Parathyroid adenoma (tissue), 2 donors: ENCODE measurements at regions not wholly inside any gene's neighbourhood (a gene's known extent, or its start where the extent isn't known, plus 50 kb on each side); places are given as distances from the start of the nearest gene placed in this dataset.

Source experiments
- H2AFZ ChIP-seq: fragments of 300-600 bp; sonication (generic); one replicate; pipeline ENCODE4 v1.7.0; 2017; ENCODE audit warnings: antibody characterized with exemption, mild to moderate bottlenecking
- H3K27ac ChIP-seq: fragments of 300-600 bp; sonication (generic); one replicate; pipeline ENCODE4 v1.7.0; 2017
- H3K27me3 ChIP-seq: fragments of 300-600 bp; sonication (generic); one replicate; pipeline ENCODE4 v1.7.0; 2017; ENCODE audit warnings: low read length; ENCODE audit not compliant: control insufficient read depth, insufficient read depth
- H3K36me3 ChIP-seq: fragments of 300-600 bp; sonication (generic); one replicate; pipeline ENCODE4 v1.7.0; 2017; ENCODE audit warnings: low read length; ENCODE audit not compliant: control insufficient read depth, insufficient read depth
- H3K4me1 ChIP-seq: fragments of 300-600 bp; sonication (generic); one replicate; pipeline ENCODE4 v1.7.0; 2017; ENCODE audit warnings: control low read depth
- H3K4me2 ChIP-seq: fragments of 300-600 bp; sonication (generic); one replicate; pipeline ENCODE4 v1.7.0; 2017; ENCODE audit warnings: low read length
- H3K4me3 ChIP-seq: fragments of 300-600 bp; sonication (generic); one replicate; pipeline ENCODE4 v1.7.0; 2017; ENCODE audit warnings: low read depth, low read length
- H3K79me2 ChIP-seq: fragments of 300-600 bp; sonication (generic); one replicate; pipeline ENCODE4 v1.7.0; 2017; ENCODE audit warnings: control low read depth
- H3K9ac ChIP-seq: fragments of 300-600 bp; sonication (generic); one replicate; pipeline ENCODE4 v1.7.0; 2017; ENCODE audit warnings: mild to moderate bottlenecking
- H3K9me3 ChIP-seq: fragments of 300-600 bp; sonication (generic); one replicate; pipeline ENCODE4 v1.7.0; 2017; ENCODE audit warnings: low read length; ENCODE audit not compliant: control insufficient read depth
- TF ChIP-seq, protein P1 (sequence below): fragments of 300-600 bp; sonication (generic); IDR thresholded peaks from one replicate; pipeline ENCODE4 v1.7.0; 2017; ENCODE audit warnings: antibody characterized with exemption, mild to moderate bottlenecking
- donor health status: primary hyperparathyroidism.

DNA sequence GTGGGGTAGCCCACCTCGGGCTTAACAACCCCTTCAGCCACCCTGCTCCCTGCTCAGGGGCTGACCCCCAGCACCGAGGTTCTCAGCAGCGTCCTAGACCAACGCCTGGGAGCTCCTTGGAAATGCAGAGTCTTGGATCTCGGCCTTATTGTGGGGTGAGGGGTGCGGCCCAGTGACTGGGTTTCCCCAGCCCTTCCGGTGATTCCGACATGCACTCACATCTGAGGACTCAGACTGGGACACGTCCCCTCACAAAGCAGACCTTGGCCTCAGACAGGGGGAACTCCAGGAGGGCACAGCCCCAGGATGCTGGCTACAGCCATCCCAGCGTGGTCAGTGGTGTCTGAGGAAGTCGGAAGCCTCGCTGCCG is 117.7 kb downstream of the RFLNA start:
- H3K27ac ChIP-seq: no peak overlapping the region
- no peak overlapping the region for H2AFZ ChIP-seq
- no peaks in the 10 kb centered on the region for H3K4me1 ChIP-seq
- no peaks in the 10 kb centered on the region for H3K27me3 ChIP-seq
- no peaks in the 10 kb centered on the region for H3K36me3 ChIP-seq
- TF ChIP-seq, protein P1, sequence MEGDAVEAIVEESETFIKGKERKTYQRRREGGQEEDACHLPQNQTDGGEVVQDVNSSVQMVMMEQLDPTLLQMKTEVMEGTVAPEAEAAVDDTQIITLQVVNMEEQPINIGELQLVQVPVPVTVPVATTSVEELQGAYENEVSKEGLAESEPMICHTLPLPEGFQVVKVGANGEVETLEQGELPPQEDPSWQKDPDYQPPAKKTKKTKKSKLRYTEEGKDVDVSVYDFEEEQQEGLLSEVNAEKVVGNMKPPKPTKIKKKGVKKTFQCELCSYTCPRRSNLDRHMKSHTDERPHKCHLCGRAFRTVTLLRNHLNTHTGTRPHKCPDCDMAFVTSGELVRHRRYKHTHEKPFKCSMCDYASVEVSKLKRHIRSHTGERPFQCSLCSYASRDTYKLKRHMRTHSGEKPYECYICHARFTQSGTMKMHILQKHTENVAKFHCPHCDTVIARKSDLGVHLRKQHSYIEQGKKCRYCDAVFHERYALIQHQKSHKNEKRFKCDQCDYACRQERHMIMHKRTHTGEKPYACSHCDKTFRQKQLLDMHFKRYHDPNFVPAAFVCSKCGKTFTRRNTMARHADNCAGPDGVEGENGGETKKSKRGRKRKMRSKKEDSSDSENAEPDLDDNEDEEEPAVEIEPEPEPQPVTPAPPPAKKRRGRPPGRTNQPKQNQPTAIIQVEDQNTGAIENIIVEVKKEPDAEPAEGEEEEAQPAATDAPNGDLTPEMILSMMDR: no peak
- H3K4me2 ChIP-seq: no peak overlapping the region
- H3K9ac ChIP-seq: no peak overlapping the region
- no peaks in the 10 kb centered on the region for H3K9me3 ChIP-seq
- no peak overlapping the region for H3K4me3 ChIP-seq
- peaks cover 3% of the 10 kb centered on the region for H3K79me2 ChIP-seq

DNA sequence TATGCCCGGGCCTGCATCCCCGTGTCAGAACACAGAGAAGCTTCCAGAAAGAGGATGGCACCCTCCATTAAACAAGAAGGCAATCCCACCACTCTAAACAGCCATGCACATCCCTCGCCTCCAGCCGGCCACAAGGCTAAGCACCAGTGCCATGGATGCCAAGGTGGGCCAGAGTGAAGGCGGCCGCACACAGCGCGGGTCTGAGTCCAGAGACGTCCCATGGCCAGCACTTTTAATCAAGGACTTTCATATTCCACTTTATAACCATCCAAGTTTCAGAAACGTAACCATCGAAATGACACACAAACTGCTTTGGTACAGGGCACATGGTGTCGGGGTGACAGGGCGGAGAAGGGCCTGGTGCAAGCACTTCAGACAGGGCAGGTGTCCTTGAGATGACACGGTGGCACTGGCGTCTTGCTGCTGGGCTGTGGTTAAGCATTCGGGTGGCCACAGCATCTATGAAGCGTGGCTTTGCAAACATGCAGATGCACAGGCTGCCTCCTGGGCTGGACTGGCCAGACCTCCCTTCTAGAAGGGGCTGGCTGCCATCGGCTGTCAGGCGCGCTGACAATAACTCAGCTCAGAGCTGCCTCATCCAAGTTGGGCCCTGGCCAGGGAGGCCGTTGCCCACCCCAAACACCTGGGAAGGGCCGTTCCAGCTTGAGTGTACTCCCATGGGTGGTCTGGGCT is 117.2 kb downstream of the RFLNA start:
- no peak overlapping the region for H3K4me2 ChIP-seq
- no peaks in the 10 kb centered on the region for H3K27me3 ChIP-seq
- H3K79me2 ChIP-seq: peaks cover 3% of the 10 kb centered on the region
- no peak overlapping the region for H3K27ac ChIP-seq
- no peaks in the 10 kb centered on the region for H3K9me3 ChIP-seq
- TF ChIP-seq, protein P1: no peak
- H3K9ac ChIP-seq: no peak overlapping the region
- H3K36me3 ChIP-seq: no peaks in the 10 kb centered on the region
- no peaks in the 10 kb centered on the region for H3K4me1 ChIP-seq
- no peak overlapping the region for H3K4me3 ChIP-seq
- no peak overlapping the region for H2AFZ ChIP-seq

DNA sequence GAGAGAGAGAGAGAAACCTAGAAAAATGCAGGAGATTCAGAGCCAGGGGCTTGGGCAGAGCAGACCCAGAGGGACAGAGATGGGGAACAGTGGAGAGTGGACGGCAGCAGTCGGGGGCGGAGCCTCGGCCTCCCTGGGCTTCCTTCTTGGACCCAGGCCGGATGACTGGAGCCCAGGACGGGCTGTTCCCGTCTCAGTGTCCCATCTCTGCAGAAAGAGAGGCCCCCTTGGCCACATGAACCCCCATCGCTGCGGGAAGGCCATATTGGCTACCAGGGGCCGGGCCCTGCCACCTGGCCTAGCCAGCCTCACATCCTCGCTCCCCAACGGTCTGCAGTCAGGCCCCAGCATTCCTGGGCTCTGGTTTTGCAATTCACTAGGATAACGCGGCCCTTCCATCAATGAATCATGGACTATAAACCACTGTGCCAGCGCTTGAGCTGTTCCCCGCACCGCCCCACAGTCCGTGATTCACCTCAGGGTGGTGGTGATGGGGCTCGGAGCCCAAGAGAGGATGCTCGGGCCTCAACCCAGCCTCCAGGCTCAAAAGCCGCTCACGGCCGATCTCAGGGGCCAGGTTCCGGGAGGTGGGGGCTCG is 116.5 kb downstream of the RFLNA start:
- no peaks in the 10 kb centered on the region for H3K9me3 ChIP-seq
- no peaks in the 10 kb centered on the region for H3K27me3 ChIP-seq
- no peak overlapping the region for H3K4me2 ChIP-seq
- H3K4me3 ChIP-seq: no peak overlapping the region
- TF ChIP-seq, protein P1: no peak
- H3K4me1 ChIP-seq: no peaks in the 10 kb centered on the region
- H3K27ac ChIP-seq: no peak overlapping the region
- H3K79me2 ChIP-seq: peaks cover 3% of the 10 kb centered on the region
- H3K9ac ChIP-seq: no peak overlapping the region
- H2AFZ ChIP-seq: no peak overlapping the region
- no peaks in the 10 kb centered on the region for H3K36me3 ChIP-seq

DNA sequence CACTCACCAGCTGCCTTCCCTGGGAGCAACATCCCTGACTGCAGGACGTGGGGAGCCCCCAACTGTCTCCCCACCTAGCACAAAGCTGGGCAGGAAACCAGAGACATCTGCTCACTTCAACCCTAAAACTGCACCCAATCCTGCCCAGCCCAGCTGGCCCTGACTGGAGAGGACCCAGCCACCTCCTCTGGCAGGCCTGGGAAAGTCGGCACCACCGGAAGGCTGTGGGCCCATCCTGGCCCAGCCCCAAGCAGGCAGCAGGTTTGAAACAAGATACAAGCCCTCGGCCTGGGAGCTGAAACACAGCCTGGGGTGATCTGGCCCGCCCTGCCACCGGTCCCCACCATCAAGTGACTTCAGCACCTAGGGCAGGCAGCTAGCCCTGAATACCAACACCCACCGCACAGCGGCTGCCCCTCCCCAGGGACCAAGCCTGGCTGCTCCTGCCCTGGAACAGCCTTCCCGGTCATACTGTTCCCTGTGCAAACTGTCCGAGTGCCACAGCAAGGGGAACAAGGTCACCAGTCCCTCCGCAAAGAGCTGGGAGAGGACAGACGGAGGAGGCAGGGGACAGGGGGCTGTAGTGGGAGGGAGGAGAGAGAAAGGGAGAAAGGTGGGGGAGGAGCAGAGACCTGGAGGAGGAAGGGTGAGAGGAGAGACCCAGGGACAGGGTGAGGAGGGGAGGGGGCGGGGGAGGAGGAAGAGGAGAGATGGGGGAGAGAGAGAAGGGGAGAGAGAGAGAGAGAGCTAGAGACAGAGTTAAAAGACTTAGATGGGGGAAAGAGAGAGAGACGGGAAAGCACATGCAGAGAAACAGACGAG is 115.7 kb downstream of the RFLNA start:
- H3K9ac ChIP-seq: no peak overlapping the region
- H3K27ac ChIP-seq: no peak overlapping the region
- H3K9me3 ChIP-seq: no peaks in the 10 kb centered on the region
- TF ChIP-seq, protein P1: no peak
- H3K79me2 ChIP-seq: peaks cover 3% of the 10 kb centered on the region
- H3K4me3 ChIP-seq: no peak overlapping the region
- H2AFZ ChIP-seq: no peak overlapping the region
- H3K4me2 ChIP-seq: no peak overlapping the region
- no peaks in the 10 kb centered on the region for H3K4me1 ChIP-seq
- H3K27me3 ChIP-seq: no peaks in the 10 kb centered on the region
- no peaks in the 10 kb centered on the region for H3K36me3 ChIP-seq
